ENCODE measurements at regions not wholly inside any gene's neighbourhood (a gene's known extent, or its start where the extent isn't known, plus 50 kb on each side); places are given as distances from the start of the nearest gene placed in this dataset.
"Not testable (repeated sequence)": the region's sequence is repeated elsewhere in the genome, so short reads cannot be mapped to it uniquely, and the experiment has no call there.

GRCh38 chr17:51482248-51482647, 221.9 kb downstream of the UTP18 start:
- ATAC-seq (ENCODE audit: low read depth in 2 of 2); H3K36me3 ChIP-seq (ENCODE audit: control insufficient read depth, insufficient read depth, low read length); H3K36me3 Mint-ChIP-seq; H3K27ac ChIP-seq (ENCODE audit: insufficient read depth, low read length, poor library complexity, severe bottlenecking); H3K4me3 ChIP-seq (ENCODE audit: low read depth, low read length); H3K27ac Mint-ChIP-seq; H3K4me1 ChIP-seq (ENCODE audit: control insufficient read depth, insufficient read depth, low read length, poor library complexity, severe bottlenecking); DNase-seq; H3K4me1 Mint-ChIP-seq; H3K27me3 Mint-ChIP-seq; H3K27me3 ChIP-seq (ENCODE audit: control insufficient read depth, insufficient read depth, low read length); H3K4me3 Mint-ChIP-seq: not testable (repeated sequence)
- H3K9me3 ChIP-seq (ENCODE audit: control insufficient read depth in 2 of 2, low read length in 2 of 2) = peaks cover 9 to 11% of the 10 kb centered on the region in 2 experiments
- peaks cover 0 to 14% (median 6%) of the 10 kb centered on the region in 7 donors for H3K9me3 Mint-ChIP-seq

- no peak for DNase-seq
- peaks cover 8 to 11% of the 10 kb centered on the region in 2 experiments for H3K9me3 ChIP-seq (ENCODE audit: control insufficient read depth in 2 of 2, low read length in 2 of 2)
- H3K27me3 ChIP-seq (ENCODE audit: control insufficient read depth, insufficient read depth, low read length) = peaks cover 9% of the 10 kb centered on the region
- ATAC-seq (ENCODE audit: low read depth in 2 of 2) = no peak
- no peak overlapping the region for H3K27ac ChIP-seq (ENCODE audit: insufficient read depth, low read length, poor library complexity, severe bottlenecking)
- Mint-ChIP-seq H3K4me1 (peaks cover 0 to 4% (median 0%) of the 10 kb centered on the region in 4 donors), H3K27me3 (peaks cover 13% of the 10 kb centered on the region), H3K27ac (no peak overlapping the region), H3K9me3 (peaks cover 0 to 8% (median 6%) of the 10 kb centered on the region in 7 donors), H3K4me3 (no peak overlapping the region), H3K36me3 (no peaks in the 10 kb centered on the region)
- no peaks in the 10 kb centered on the region for H3K4me1 ChIP-seq (ENCODE audit: control insufficient read depth, insufficient read depth, low read length, poor library complexity, severe bottlenecking)
- H3K4me3 ChIP-seq (ENCODE audit: low read depth, low read length) = no peak overlapping the region
- no peaks in the 10 kb centered on the region for H3K36me3 ChIP-seq (ENCODE audit: control insufficient read depth, insufficient read depth, low read length)
Measured at GRCh38 chr17:51486091-51486490, 225.7 kb downstream of the UTP18 start.

- Mint-ChIP-seq H3K27ac (no peak overlapping the region), H3K4me1 (peaks cover 0 to 4% (median 0%) of the 10 kb centered on the region in 4 donors), H3K36me3 (no peaks in the 10 kb centered on the region), H3K27me3 (peaks cover 13% of the 10 kb centered on the region), H3K4me3 (no peak overlapping the region), H3K9me3 (peaks cover 0 to 6% (median 0%) of the 10 kb centered on the region in 7 donors)
- ATAC-seq (ENCODE audit: low read depth in 2 of 2) (no peak), DNase-seq (no peak)
- Histone ChIP-seq H3K27ac (ENCODE audit: insufficient read depth, low read length, poor library complexity, severe bottlenecking) (no peak overlapping the region), H3K9me3 (ENCODE audit: control insufficient read depth in 2 of 2, low read length in 2 of 2) (peaks cover 0 to 1% of the 10 kb centered on the region in 2 experiments), H3K4me1 (ENCODE audit: control insufficient read depth, insufficient read depth, low read length, poor library complexity, severe bottlenecking) (no peaks in the 10 kb centered on the region), H3K4me3 (ENCODE audit: low read depth, low read length) (no peak overlapping the region), H3K27me3 (ENCODE audit: control insufficient read depth, insufficient read depth, low read length) (peaks cover 9% of the 10 kb centered on the region), H3K36me3 (ENCODE audit: control insufficient read depth, insufficient read depth, low read length) (no peaks in the 10 kb centered on the region)
Measured at GRCh38 chr17:51486885-51487520, 226.7 kb downstream of the UTP18 start.

- no peaks in the 10 kb centered on the region for H3K9me3 ChIP-seq (ENCODE audit: control insufficient read depth in 2 of 2, low read length in 2 of 2)
- Mint-ChIP-seq H3K4me1 (peaks cover 0 to 4% (median 0%) of the 10 kb centered on the region in 4 donors), H3K36me3 (no peaks in the 10 kb centered on the region), H3K27me3 (peaks cover 13% of the 10 kb centered on the region), H3K27ac (no peak overlapping the region), H3K4me3 (no peak overlapping the region), H3K9me3 (peaks cover 0 to 6% (median 0%) of the 10 kb centered on the region in 7 donors)
- no peaks in the 10 kb centered on the region for H3K36me3 ChIP-seq (ENCODE audit: control insufficient read depth, insufficient read depth, low read length)
- ATAC-seq (ENCODE audit: low read depth in 2 of 2) (peak in 1 of 2 donors; percentile 55), DNase-seq (peak in 2 of 3 donors; percentile 5 to 59)
- H3K27ac ChIP-seq (ENCODE audit: insufficient read depth, low read length, poor library complexity, severe bottlenecking) = no peak overlapping the region
- H3K4me3 ChIP-seq (ENCODE audit: low read depth, low read length) = no peak overlapping the region
- peaks cover 9% of the 10 kb centered on the region for H3K27me3 ChIP-seq (ENCODE audit: control insufficient read depth, insufficient read depth, low read length)
- no peaks in the 10 kb centered on the region for H3K4me1 ChIP-seq (ENCODE audit: control insufficient read depth, insufficient read depth, low read length, poor library complexity, severe bottlenecking)
Measured at GRCh38 chr17:51487947-51488346, 227.6 kb downstream of the UTP18 start.

GRCh38 chr17:51491416-51491815, 231.1 kb downstream of the UTP18 start:
- H3K4me3 ChIP-seq (ENCODE audit: low read depth, low read length) = no peak overlapping the region
- no peak for DNase-seq

GRCh38 chr17:51493206-51493605, 232.9 kb downstream of the UTP18 start:
- no peaks in the 10 kb centered on the region for H3K27me3 ChIP-seq (ENCODE audit: control insufficient read depth, insufficient read depth, low read length)
- peaks cover 0 to 3% (median 0%) of the 10 kb centered on the region in 7 donors for H3K9me3 Mint-ChIP-seq
- H3K36me3 ChIP-seq (ENCODE audit: control insufficient read depth, insufficient read depth, low read length) = no peaks in the 10 kb centered on the region
- no peaks in the 10 kb centered on the region for H3K4me1 Mint-ChIP-seq
- H3K4me1 ChIP-seq (ENCODE audit: control insufficient read depth, insufficient read depth, low read length, poor library complexity, severe bottlenecking) = no peaks in the 10 kb centered on the region
- no peak overlapping the region for H3K4me3 Mint-ChIP-seq
- H3K4me3 ChIP-seq (ENCODE audit: low read depth, low read length) = no peak overlapping the region
- H3K27me3 Mint-ChIP-seq = peaks cover 14% of the 10 kb centered on the region
- no peaks in the 10 kb centered on the region for H3K36me3 Mint-ChIP-seq
- DNase-seq (no peak), ATAC-seq (ENCODE audit: low read depth in 2 of 2) (no peak)
- H3K27ac ChIP-seq (ENCODE audit: insufficient read depth, low read length, poor library complexity, severe bottlenecking) = no peak overlapping the region
- H3K9me3 ChIP-seq (ENCODE audit: control insufficient read depth in 2 of 2, low read length in 2 of 2) = no peaks in the 10 kb centered on the region
- no peak overlapping the region for H3K27ac Mint-ChIP-seq

More at GRCh38 chr17:51491416-51491815, 231.1 kb downstream of the UTP18 start:
- H3K27ac ChIP-seq (ENCODE audit: insufficient read depth, low read length, poor library complexity, severe bottlenecking) = no peak overlapping the region
- Mint-ChIP-seq H3K36me3 (no peaks in the 10 kb centered on the region), H3K4me1 (peaks cover 0 to 4% (median 0%) of the 10 kb centered on the region in 4 donors), H3K27me3 (peaks cover 14% of the 10 kb centered on the region), H3K4me3 (no peak overlapping the region), H3K27ac (peak overlapping the region in 1 of 3 donors; percentile 24), H3K9me3 (peaks cover 0 to 2% (median 0%) of the 10 kb centered on the region in 7 donors)
- H3K9me3 ChIP-seq (ENCODE audit: control insufficient read depth in 2 of 2, low read length in 2 of 2) = no peaks in the 10 kb centered on the region
- no peak for ATAC-seq (ENCODE audit: low read depth in 2 of 2)
- H3K4me1 ChIP-seq (ENCODE audit: control insufficient read depth, insufficient read depth, low read length, poor library complexity, severe bottlenecking) = no peaks in the 10 kb centered on the region
- H3K27me3 ChIP-seq (ENCODE audit: control insufficient read depth, insufficient read depth, low read length) = peaks cover 3% of the 10 kb centered on the region
- H3K36me3 ChIP-seq (ENCODE audit: control insufficient read depth, insufficient read depth, low read length) = no peaks in the 10 kb centered on the region

GRCh38 chr17:51496378-51496777, 236.0 kb downstream of the UTP18 start:
- Histone ChIP-seq H3K27ac (ENCODE audit: insufficient read depth, low read length, poor library complexity, severe bottlenecking) (no peak overlapping the region), H3K4me1 (ENCODE audit: control insufficient read depth, insufficient read depth, low read length, poor library complexity, severe bottlenecking) (no peaks in the 10 kb centered on the region), H3K4me3 (ENCODE audit: low read depth, low read length) (no peak overlapping the region), H3K27me3 (ENCODE audit: control insufficient read depth, insufficient read depth, low read length) (no peaks in the 10 kb centered on the region), H3K9me3 (ENCODE audit: control insufficient read depth in 2 of 2, low read length in 2 of 2) (no peaks in the 10 kb centered on the region), H3K36me3 (ENCODE audit: control insufficient read depth, insufficient read depth, low read length) (no peaks in the 10 kb centered on the region)
- H3K27me3 Mint-ChIP-seq = peaks cover 11% of the 10 kb centered on the region
- ATAC-seq (ENCODE audit: low read depth in 2 of 2) = no peak
- H3K9me3 Mint-ChIP-seq = peaks cover 0 to 1% (median 0%) of the 10 kb centered on the region in 7 donors
- no peak overlapping the region for H3K4me3 Mint-ChIP-seq
- no peaks in the 10 kb centered on the region for H3K36me3 Mint-ChIP-seq
- H3K27ac Mint-ChIP-seq = no peak overlapping the region
- no peaks in the 10 kb centered on the region for H3K4me1 Mint-ChIP-seq
- no peak for DNase-seq

- Mint-ChIP-seq H3K36me3 (no peaks in the 10 kb centered on the region), H3K4me3 (no peak overlapping the region), H3K9me3 (peaks cover 0 to 1% (median 0%) of the 10 kb centered on the region in 7 donors), H3K27me3 (peaks cover 16% of the 10 kb centered on the region), H3K4me1 (no peaks in the 10 kb centered on the region), H3K27ac (no peak overlapping the region)
- Histone ChIP-seq H3K4me1 (ENCODE audit: control insufficient read depth, insufficient read depth, low read length, poor library complexity, severe bottlenecking) (no peaks in the 10 kb centered on the region), H3K36me3 (ENCODE audit: control insufficient read depth, insufficient read depth, low read length) (no peaks in the 10 kb centered on the region), H3K27ac (ENCODE audit: insufficient read depth, low read length, poor library complexity, severe bottlenecking) (no peak overlapping the region), H3K9me3 (ENCODE audit: control insufficient read depth in 2 of 2, low read length in 2 of 2) (no peaks in the 10 kb centered on the region), H3K27me3 (ENCODE audit: control insufficient read depth, insufficient read depth, low read length) (no peaks in the 10 kb centered on the region), H3K4me3 (ENCODE audit: low read depth, low read length) (no peak overlapping the region)
- no peak for ATAC-seq (ENCODE audit: low read depth in 2 of 2)
- DNase-seq = no peak
Measured at GRCh38 chr17:51499897-51500296, 239.6 kb downstream of the UTP18 start.
